Liver (tissue), 3 donors: ENCODE measurements at regions not wholly inside any gene's neighbourhood (a gene's known extent, or its start where the extent isn't known, plus 50 kb on each side); places are given as distances from the start of the nearest gene placed in this dataset.

Experiments
- JUND ChIP-seq, 2 donors: IDR thresholded peaks; 2 replicates each; pipeline ENCODE4 v1.6.1; 2016; ENCODE audit warnings: antibody characterized with exemption in 2 of 2
- RAD21 ChIP-seq, 2 donors: IDR thresholded peaks; 2 replicates each; pipeline ENCODE4 v1.6.1; 2016; ENCODE audit warnings: antibody characterized with exemption in 2 of 2, mild to moderate bottlenecking in 2 of 2
- TAF1 ChIP-seq: conservative IDR thresholded peaks from 2 replicates; pipeline ENCODE4 v1.6.1; 2016; ENCODE audit warnings: antibody characterized with exemption, mild to moderate bottlenecking
- TF ChIP-seq, protein P1 (sequence below): fragments of 150-350 bp; IDR thresholded peaks from 2 replicates; pipeline ENCODE4 v1.5.1; 2017; ENCODE audit warnings: improper control_type of control experiment, low read depth, low read length; ENCODE audit not compliant: missing input control
- TF ChIP-seq, protein P2 (sequence below): IDR thresholded peaks from 2 replicates; pipeline ENCODE4 v1.6.1; 2016; ENCODE audit warnings: antibody characterized with exemption
- donor health status: healthy.
- donor health status: healthy.

DNA sequence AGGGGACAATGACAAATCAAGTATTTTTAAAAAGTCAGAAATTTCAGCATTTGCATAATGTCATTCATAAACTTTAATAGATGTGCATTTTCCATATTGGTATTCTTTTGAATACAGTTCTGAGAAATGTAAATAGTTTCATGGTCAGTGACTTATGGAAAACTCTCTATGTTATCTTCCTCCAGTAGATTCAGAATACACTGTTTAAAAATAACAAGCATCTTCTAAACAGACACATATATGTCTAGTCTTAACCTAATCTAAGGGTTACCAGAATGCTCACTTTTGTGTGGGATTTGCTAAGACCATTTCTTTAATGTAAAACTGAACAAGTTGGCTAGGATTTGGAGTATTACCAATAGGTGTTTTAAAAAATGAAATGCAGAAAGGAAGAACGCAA is 119.8 kb upstream of the SGCG start:
- TF ChIP-seq, protein P1, sequence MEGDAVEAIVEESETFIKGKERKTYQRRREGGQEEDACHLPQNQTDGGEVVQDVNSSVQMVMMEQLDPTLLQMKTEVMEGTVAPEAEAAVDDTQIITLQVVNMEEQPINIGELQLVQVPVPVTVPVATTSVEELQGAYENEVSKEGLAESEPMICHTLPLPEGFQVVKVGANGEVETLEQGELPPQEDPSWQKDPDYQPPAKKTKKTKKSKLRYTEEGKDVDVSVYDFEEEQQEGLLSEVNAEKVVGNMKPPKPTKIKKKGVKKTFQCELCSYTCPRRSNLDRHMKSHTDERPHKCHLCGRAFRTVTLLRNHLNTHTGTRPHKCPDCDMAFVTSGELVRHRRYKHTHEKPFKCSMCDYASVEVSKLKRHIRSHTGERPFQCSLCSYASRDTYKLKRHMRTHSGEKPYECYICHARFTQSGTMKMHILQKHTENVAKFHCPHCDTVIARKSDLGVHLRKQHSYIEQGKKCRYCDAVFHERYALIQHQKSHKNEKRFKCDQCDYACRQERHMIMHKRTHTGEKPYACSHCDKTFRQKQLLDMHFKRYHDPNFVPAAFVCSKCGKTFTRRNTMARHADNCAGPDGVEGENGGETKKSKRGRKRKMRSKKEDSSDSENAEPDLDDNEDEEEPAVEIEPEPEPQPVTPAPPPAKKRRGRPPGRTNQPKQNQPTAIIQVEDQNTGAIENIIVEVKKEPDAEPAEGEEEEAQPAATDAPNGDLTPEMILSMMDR, result no peak
- TF ChIP-seq JUND (IDR thresholded peaks at IDR 0.05) (no peak), RAD21 (IDR thresholded peaks at IDR 0.05) (no peak), TAF1 (no peak)
- TF ChIP-seq, protein P2, sequence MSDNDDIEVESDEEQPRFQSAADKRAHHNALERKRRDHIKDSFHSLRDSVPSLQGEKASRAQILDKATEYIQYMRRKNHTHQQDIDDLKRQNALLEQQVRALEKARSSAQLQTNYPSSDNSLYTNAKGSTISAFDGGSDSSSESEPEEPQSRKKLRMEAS, result no peak
